ELR (cell line): ENCODE measurements at regions not wholly inside any gene's neighbourhood (a gene's known extent, or its start where the extent isn't known, plus 50 kb on each side); places are given as distances from the start of the nearest gene placed in this dataset.
"Not testable (repeated sequence)": the region's sequence is repeated elsewhere in the genome, so short reads cannot be mapped to it uniquely, and the experiment has no call there.

Experiments
- DNase-seq: peaks from one replicate; pipeline ENCODE4 v3.0.0-alpha.2; 2015; ENCODE audit warnings: low read depth

DNA sequence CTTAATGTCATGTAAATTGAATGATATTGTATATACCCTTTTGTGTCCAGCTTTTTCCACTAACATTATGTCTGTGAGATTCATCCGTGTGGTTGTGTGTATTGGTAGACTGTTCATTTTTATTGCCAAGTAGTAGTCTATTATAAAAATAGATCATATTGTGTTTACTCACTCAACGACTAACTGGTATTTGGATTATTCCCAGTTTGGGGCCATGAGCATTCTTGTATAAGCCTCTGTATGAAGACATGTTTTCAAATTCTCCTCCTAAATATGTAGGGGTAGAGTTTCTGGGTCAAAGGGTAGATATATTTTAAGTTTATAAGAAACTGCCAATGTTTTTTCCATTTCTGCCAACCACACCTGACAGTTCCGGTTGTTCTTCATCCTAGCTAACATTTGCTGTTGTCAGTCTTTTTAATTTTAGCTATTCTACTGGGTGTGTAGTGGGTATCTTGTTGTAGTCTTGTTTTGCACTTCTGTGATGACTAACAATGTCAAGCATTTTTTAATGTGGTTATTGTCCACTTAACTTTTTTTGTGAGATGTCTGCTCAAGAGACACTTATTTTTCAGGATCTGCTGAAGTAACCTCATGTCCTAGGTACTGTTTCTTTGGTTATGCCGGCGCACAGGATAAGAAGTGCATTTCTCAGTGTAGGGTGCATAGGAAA, 93.2 kb downstream of the DACT1 start:
- DNase-seq: no peak

DNA sequence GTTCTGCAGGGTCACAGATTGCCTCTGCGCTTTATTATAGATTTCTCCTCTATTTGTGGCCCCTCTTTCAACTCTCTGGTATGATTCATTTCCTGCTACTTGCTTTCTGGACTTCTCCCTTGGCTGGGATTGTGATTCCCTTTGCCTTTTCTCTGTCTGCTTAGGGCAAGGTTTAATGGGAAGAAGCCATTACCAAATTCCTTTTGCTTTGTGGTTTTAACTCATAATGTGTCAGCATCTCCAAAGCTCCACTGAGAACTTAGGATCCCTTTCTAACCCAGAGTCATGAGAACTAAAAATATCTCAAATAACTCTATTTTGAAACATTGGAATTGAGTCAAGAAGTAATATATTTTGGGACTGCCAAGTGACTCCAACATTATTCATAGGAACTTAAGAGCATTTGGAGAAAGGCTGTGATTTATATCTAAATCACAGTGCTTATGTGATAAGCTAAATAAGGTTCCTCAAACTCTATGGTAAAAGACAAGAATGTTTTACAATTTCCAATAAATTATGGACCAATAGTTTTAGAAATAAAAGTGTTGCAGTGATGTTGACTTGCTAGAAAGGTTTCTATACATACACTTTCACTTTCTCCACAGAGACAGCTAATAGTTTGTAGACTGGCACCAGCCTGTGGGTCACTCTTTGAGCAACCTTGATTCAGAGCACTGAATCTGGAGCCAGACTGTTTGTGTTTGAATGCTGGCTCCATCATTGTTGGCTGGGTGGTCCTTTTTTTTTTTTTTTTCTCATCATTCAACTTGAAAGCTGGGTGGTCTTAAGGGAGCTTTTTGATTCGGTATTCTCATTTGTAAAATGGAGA, 93.9 kb downstream of the DACT1 start:
- DNase-seq: peak; percentile 99

- DNase-seq: no peak
Observed at GRCh38 chr14:58732387-58732786, 94.6 kb downstream of the DACT1 start.

- DNase-seq: no peak
Observed at GRCh38 chr14:58733451-58734208, 95.9 kb downstream of the DACT1 start.

DNA sequence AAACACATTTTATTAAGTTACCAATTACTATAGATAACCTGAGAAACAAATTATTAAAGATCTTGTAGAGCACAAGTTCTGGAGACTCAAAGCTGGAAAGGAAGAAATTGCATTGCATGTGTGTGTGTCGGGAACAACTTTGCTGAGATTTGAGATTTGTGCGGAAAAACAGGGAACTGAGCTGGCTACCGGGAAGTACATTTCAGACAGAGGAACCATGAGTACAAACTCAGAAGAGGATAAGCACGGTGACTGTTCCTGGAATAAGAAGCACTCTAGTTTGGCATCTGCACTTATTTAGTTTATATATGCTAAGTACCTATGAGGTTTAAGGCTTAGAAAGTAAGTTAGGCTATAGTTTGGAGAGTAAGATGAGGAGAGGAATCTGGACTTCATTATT, 97.8 kb downstream of the DACT1 start:
- DNase-seq: no peak

GRCh38 chr14:58736606-58737005, 98.8 kb downstream of the DACT1 start:
- DNase-seq: no peak

DNA sequence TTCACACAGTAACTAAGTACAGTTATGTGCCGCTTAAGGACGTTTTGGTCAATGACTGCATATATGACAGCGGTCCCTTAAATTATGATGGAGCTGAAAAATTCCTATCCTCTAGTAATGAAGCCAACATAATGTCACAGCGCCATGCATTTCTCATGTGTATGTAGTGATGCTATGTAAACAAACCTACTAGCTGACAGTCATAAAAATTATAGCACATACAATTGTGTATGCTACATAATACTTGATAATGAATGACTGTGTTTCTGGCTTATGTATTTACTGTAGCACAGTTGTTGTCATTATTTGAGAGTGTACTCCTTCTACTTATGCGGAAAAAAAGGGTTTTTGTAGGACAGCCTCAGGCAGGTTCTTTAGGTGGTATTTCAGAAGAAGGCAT, 99.7 kb downstream of the DACT1 start:
- peak; percentile 42 for DNase-seq

DNA sequence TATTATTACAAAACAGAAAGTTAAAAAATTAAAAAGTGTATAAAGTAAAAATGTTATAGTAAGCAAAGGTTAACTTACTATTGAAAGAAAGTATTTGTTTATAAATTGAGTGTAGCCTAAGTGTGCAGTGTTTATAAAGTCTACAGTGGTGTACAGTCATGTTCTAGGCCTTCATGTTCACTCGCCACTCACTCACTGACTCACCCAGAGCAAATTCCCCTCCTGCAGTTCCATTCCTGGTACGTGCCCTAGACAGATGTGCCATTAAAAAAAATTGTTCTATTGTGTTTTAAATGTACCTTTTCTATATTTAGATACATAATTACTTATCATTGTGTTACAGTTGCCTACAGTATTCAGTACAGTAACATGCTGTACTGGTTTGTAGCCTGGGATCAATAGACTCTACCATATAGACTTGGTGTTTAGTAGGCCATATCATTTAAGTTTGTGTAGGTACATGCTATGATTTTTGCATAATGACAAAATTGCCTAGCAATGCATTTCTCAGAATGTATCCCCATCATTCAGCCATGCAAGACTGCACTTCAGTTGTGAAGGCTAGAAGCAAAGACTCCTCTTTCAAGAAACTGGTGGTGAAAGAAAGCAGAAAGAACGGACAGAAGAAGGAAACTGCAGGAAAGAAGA, 100.6 kb downstream of the DACT1 start:
- DNase-seq: peak; percentile 92

DNA sequence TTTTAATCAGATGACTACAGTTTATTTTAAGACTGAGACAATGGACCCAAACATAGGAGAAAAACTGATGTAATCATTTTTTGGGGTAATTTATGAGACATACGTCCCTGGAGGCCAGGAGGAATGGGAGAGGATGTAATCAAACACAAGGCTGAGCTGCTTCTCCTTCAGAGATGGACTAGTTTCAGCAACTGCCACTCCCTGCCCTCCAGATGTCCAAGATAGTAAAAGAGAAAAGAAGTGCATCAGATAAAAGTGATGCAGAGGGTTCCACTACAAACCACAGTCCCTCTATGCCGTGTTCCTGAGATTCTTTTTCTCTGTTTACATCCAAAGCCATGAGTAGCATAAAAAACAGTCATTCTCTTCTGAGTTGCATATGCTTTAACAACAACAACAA, 101.1 kb downstream of the DACT1 start:
- DNase-seq: peak; percentile 71

GRCh38 chr14:58739674-58740073, 101.9 kb downstream of the DACT1 start:
- no peak for DNase-seq

DNA sequence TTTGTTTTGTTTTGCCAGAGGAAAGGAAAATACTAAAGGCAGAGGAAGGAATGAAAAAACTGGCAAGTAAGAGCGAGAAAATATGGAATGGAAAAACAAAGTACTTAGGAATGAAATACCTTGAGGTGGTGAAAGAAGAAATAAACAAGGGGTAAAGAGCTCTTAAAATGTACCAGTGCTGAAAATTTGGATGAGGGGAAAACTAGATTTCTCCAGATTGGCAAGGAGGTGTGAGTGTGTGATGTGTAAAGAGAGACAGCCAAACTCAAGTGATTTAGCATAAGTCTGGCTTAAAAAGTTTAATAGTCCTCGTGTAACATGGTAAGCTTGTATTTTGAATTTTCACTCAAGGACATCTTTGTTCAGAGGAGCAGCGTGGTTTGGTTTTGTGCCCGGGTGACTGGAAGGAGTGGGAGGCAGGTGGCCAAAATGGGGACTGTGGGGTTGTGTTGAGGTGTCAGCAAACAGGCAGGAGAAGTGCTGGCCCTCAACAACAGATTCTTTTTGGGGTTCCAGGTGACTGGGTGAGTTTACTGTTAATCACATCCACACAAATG, 102.7 kb downstream of the DACT1 start:
- DNase-seq: no peak

DNA sequence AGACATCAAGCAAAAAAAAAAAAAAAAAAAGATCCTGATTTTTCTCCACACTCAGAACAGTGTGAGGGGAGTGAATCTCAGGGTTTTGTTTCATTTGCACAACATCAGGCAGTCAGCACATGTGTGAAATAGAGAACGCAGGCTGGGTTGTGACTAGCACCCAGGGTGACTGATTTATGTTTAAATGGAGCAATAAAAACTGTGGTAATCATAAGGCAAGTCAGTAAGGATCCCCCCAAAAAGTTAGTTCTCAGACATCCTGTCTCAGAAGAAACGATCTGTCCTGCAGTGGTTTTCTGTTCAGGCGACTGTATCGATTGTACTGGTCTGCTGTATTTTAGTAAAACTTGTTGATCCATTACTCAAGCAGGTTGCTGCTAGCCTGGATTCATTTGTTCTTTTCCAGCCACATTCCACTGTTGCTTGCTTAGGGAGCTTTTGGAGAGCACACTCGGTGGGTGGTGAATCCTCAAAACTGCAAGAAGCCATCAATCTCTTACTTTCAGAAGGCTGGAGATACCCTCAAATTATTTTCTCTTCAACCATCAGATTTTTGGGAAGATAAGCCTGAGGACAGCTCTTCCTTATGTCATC, 107.1 kb downstream of the DACT1 start:
- no peak for DNase-seq

- peak; percentile 90 for DNase-seq
Observed at GRCh38 chr14:58746261-58746660, 108.5 kb downstream of the DACT1 start.

- DNase-seq: no peak
Observed at GRCh38 chr14:58746701-58747100, 108.9 kb downstream of the DACT1 start.

DNA sequence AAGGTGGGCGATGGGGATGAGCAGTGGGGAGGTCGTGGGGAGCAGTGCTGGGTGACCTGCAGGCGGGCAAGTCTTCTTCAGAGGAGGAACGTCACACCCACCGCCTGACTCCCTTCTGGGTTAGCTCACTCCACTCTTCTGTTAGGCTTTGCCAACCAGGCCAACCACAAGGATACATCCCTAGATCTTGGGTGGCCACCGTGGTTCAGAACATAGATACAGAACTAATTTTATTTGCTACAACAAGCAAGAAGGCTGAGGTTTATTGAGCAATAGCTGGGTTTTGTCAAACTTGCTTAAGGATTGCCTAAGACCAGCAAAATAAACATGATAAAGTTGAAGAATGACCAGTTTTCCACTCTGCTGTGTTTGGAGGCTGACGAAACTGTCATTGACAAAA, 109.4 kb downstream of the DACT1 start:
- DNase-seq: peak; percentile 66

GRCh38 chr14:58748251-58748650, 110.5 kb downstream of the DACT1 start:
- not testable (repeated sequence) for DNase-seq

- peak; percentile 97 for DNase-seq
Observed at GRCh38 chr14:58749066-58749669, 111.4 kb downstream of the DACT1 start.

GRCh38 chr14:58750321-58751269, 112.8 kb downstream of the DACT1 start:
- DNase-seq: no peak

- no peak for DNase-seq
Observed at GRCh38 chr14:58751788-58752187, 114.0 kb downstream of the DACT1 start.

GRCh38 chr14:58752289-58752688, 114.5 kb downstream of the DACT1 start:
- DNase-seq: no peak
